Esophagus squamous epithelium (tissue), 4 donors: ENCODE measurements at regions not wholly inside any gene's neighbourhood (a gene's known extent, or its start where the extent isn't known, plus 50 kb on each side); places are given as distances from the start of the nearest gene placed in this dataset.

Experiments used
- CTCF ChIP-seq, 6 experiments: fragments of 450-650 bp in 4 of 6; fragments of 200-600 bp in 2 of 6; sonication (generic) in 2 of 6; IDR thresholded peaks; one replicate each; pipeline ENCODE4 v1.5.1; 2016 to 2019; ENCODE audit warnings: antibody characterized with exemption in 6 of 6, mild to moderate bottlenecking in 4 of 6, moderate library complexity in 4 of 6
- POLR2A ChIP-seq, 4 donors: fragments of 450-650 bp; IDR thresholded peaks; one replicate each; pipeline ENCODE4 v1.6.1; 2017; ENCODE audit warnings: antibody characterized with exemption in 4 of 4, mild to moderate bottlenecking in 4 of 4, moderate library complexity in 3 of 4

GRCh38 chr10:4316161-4316810 is 509.7 kb upstream of the AKR1E2 start:
- TF ChIP-seq CTCF (IDR thresholded peaks at IDR 0.05), result no peak
- no peak for TF ChIP-seq POLR2A (IDR thresholded peaks at IDR 0.05)
